ENCODE measurements at regions not wholly inside any gene's neighbourhood (a gene's known extent, or its start where the extent isn't known, plus 50 kb on each side); places are given as distances from the start of the nearest gene placed in this dataset.

DNA sequence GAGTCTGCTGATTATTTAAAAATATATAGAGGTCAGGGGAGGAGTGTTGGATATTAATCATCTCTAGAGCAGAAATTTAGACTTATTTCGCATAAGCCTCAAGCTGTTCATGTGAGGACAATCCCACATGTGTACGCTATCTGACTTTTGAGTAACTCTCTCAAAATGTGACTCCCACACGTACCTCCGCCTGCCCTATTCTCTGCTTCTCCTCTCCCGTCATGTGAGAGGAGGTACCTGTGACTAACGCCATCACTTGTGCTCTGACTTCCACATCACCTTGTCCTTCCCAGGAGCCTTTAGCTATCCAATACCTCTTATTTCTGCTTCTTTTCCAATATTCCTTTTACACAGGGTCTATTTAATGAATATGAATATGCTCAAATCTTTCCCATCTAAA lies 119.3 kb upstream of the CALCR start:
- TF ChIP-seq REST (IDR thresholded peaks at IDR 0.05; ENCODE audit: insufficient replicate concordance, low read depth), result no peak
- TF ChIP-seq CTCF (IDR thresholded peaks at IDR 0.05; ENCODE audit: insufficient read depth, low read length), result no peak
- TF ChIP-seq SPI1 (IDR thresholded peaks at IDR 0.05; ENCODE audit: borderline replicate concordance, low read depth), result no peak

Data from HL-60 (cell line).